Parathyroid adenoma (tissue), 2 donors: ENCODE measurements at regions not wholly inside any gene's neighbourhood (a gene's known extent, or its start where the extent isn't known, plus 50 kb on each side); places are given as distances from the start of the nearest gene placed in this dataset.
"Not testable (repeated sequence)": the region's sequence is repeated elsewhere in the genome, so short reads cannot be mapped to it uniquely, and the experiment has no call there.

Source experiments
- H2AFZ ChIP-seq: fragments of 300-600 bp; sonication (generic); one replicate; pipeline ENCODE4 v1.7.0; 2017; ENCODE audit warnings: antibody characterized with exemption, mild to moderate bottlenecking
- H3K27ac ChIP-seq: fragments of 300-600 bp; sonication (generic); one replicate; pipeline ENCODE4 v1.7.0; 2017
- H3K27me3 ChIP-seq: fragments of 300-600 bp; sonication (generic); one replicate; pipeline ENCODE4 v1.7.0; 2017; ENCODE audit warnings: low read length; ENCODE audit not compliant: control insufficient read depth, insufficient read depth
- H3K36me3 ChIP-seq: fragments of 300-600 bp; sonication (generic); one replicate; pipeline ENCODE4 v1.7.0; 2017; ENCODE audit warnings: low read length; ENCODE audit not compliant: control insufficient read depth, insufficient read depth
- H3K4me1 ChIP-seq: fragments of 300-600 bp; sonication (generic); one replicate; pipeline ENCODE4 v1.7.0; 2017; ENCODE audit warnings: control low read depth
- H3K4me2 ChIP-seq: fragments of 300-600 bp; sonication (generic); one replicate; pipeline ENCODE4 v1.7.0; 2017; ENCODE audit warnings: low read length
- H3K4me3 ChIP-seq: fragments of 300-600 bp; sonication (generic); one replicate; pipeline ENCODE4 v1.7.0; 2017; ENCODE audit warnings: low read depth, low read length
- H3K79me2 ChIP-seq: fragments of 300-600 bp; sonication (generic); one replicate; pipeline ENCODE4 v1.7.0; 2017; ENCODE audit warnings: control low read depth
- H3K9ac ChIP-seq: fragments of 300-600 bp; sonication (generic); one replicate; pipeline ENCODE4 v1.7.0; 2017; ENCODE audit warnings: mild to moderate bottlenecking
- H3K9me3 ChIP-seq: fragments of 300-600 bp; sonication (generic); one replicate; pipeline ENCODE4 v1.7.0; 2017; ENCODE audit warnings: low read length; ENCODE audit not compliant: control insufficient read depth
- TF ChIP-seq, protein P1 (sequence below): fragments of 300-600 bp; sonication (generic); IDR thresholded peaks from one replicate; pipeline ENCODE4 v1.7.0; 2017; ENCODE audit warnings: antibody characterized with exemption, mild to moderate bottlenecking
- donor health status: primary hyperparathyroidism.

DNA sequence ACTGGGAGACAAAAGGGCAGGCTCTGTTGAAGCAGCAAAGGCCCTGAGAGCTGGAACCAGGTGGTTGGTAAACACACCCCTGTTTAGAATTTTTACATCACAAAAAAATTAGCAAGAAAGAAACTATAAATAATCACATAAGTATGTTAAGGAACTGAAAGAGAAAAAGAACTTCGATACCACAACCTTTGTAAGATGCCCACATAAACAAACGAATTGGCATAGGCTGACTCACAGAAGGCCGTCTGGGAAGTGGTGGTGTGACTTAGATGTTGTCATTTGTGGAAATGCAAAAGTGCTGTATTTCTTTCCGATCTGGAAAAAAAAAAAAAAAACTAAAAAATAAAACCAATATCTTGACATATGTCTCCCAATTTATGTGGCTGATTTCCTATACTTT is 235.1 kb downstream of the USP46 start:
- Histone ChIP-seq H2AFZ (no peak overlapping the region), H3K4me3 (no peak overlapping the region), H3K4me2 (no peak overlapping the region), H3K27ac (no peak overlapping the region), H3K9ac (no peak overlapping the region), H3K4me1 (no peaks in the 10 kb centered on the region), H3K27me3 (no peaks in the 10 kb centered on the region), H3K79me2 (no peaks in the 10 kb centered on the region), H3K36me3 (no peaks in the 10 kb centered on the region), H3K9me3 (no peaks in the 10 kb centered on the region)
- TF ChIP-seq, protein P1, sequence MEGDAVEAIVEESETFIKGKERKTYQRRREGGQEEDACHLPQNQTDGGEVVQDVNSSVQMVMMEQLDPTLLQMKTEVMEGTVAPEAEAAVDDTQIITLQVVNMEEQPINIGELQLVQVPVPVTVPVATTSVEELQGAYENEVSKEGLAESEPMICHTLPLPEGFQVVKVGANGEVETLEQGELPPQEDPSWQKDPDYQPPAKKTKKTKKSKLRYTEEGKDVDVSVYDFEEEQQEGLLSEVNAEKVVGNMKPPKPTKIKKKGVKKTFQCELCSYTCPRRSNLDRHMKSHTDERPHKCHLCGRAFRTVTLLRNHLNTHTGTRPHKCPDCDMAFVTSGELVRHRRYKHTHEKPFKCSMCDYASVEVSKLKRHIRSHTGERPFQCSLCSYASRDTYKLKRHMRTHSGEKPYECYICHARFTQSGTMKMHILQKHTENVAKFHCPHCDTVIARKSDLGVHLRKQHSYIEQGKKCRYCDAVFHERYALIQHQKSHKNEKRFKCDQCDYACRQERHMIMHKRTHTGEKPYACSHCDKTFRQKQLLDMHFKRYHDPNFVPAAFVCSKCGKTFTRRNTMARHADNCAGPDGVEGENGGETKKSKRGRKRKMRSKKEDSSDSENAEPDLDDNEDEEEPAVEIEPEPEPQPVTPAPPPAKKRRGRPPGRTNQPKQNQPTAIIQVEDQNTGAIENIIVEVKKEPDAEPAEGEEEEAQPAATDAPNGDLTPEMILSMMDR, result no peak

DNA sequence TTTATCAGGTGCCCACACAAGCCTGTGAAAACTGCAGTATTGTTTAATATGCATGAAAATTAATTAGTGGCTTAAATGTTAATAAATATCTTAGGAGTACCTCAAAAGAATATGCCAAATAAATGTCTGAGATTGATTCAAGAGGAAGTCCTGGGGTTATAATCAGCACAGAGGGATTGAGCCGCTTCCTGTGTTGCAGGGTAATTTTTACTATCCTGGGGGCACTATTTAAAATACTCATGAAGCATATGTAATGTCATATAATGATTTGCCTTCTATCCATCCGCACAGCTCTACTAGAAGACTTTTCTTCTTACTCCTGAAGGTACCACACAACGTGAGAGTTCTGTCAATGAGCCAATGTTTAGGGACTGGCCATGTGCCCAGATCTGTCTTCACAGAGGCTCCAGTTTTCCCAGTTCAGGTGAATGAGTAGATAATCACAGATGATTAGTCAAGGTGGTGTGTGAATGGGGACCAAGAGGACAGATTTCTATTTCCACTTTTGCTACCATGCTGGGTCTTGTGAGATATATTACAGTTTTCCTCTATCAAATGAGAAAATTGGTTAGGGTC is 233.3 kb downstream of the USP46 start:
- Histone ChIP-seq H3K27me3 (no peaks in the 10 kb centered on the region), H3K4me3 (no peak overlapping the region), H3K9ac (no peak overlapping the region), H3K79me2 (no peaks in the 10 kb centered on the region), H2AFZ (no peak overlapping the region), H3K9me3 (no peaks in the 10 kb centered on the region), H3K27ac (no peak overlapping the region), H3K4me1 (no peaks in the 10 kb centered on the region), H3K4me2 (no peak overlapping the region), H3K36me3 (no peaks in the 10 kb centered on the region)
- TF ChIP-seq, protein P1, result no peak

DNA sequence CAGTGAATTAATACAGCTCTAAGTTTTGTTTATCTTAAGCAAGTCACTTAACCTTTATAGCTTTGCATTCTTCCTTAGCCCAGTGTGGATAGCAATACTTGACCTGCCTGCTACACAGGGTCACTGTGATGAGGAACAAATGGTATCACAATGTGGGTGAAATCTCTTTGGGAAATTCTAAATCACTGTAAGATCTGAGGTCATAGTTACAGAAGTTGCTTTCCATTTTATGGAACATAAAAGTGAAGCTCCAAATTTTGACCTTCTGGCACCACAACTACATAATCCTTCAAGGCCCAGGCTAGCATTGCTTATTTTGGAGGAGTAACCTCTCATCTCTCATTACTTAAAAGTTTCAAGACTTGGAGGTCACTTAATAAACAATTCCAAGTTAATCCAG is 227.7 kb downstream of the USP46 start:
- TF ChIP-seq, protein P1, result no peak

DNA sequence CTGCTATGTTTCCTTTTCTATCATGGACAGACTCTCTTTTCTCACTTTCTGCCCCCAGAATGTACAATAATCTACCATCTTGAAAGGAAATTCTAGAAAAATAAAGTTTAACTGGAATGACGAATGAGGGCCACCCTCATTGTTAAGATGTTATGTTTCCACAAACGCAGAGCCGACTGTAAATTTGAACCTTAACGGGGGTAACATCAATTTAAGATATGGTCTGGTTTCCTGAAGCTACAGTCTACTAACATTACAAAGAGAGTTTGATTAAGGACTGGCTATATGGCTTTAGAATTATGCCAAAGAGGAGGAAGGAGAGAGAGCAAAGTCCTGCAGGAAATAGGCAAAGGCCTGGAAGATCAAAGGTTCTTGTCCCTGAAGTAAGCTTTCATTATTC is 227.2 kb downstream of the USP46 start:
- Histone ChIP-seq H3K79me2 (no peaks in the 10 kb centered on the region), H3K4me2 (no peak overlapping the region), H2AFZ (no peak overlapping the region), H3K36me3 (no peaks in the 10 kb centered on the region), H3K27ac (no peak overlapping the region), H3K9me3 (no peaks in the 10 kb centered on the region), H3K9ac (no peak overlapping the region), H3K27me3 (no peaks in the 10 kb centered on the region), H3K4me1 (no peaks in the 10 kb centered on the region), H3K4me3 (no peak overlapping the region)
- TF ChIP-seq, protein P1, result no peak

More for the DNA sequence above, 227.7 kb downstream of the USP46 start:
- no peaks in the 10 kb centered on the region for H3K79me2 ChIP-seq
- H3K36me3 ChIP-seq, result no peaks in the 10 kb centered on the region
- H3K9ac ChIP-seq, result no peak overlapping the region
- H3K27ac ChIP-seq, result no peak overlapping the region
- H3K4me3 ChIP-seq, result no peak overlapping the region
- no peaks in the 10 kb centered on the region for H3K4me1 ChIP-seq
- no peak overlapping the region for H3K4me2 ChIP-seq
- no peaks in the 10 kb centered on the region for H3K27me3 ChIP-seq
- H3K9me3 ChIP-seq, result no peaks in the 10 kb centered on the region
- no peak overlapping the region for H2AFZ ChIP-seq

DNA sequence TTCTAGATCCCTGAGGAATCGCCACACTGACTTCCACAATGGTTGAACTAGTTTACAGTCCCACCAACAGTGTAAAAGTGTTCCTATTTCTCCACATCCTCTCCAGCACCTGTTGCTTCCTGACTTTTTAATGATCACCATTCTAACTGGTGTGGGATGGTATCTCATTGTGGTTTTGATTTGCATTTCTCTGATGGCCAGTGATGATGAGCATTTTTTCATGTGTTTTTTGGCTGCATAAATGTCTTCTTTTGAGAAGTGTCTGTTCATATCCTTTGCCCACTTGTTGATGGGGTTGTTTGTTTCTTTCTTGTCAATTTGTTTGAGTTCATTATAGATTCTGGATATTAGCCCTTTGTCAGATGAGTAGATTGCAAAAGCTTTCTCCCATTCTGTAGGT is 216.6 kb downstream of the USP46 start:
- not testable (repeated sequence) for H3K9ac ChIP-seq, H3K4me1 ChIP-seq, H2AFZ ChIP-seq

More for the DNA sequence above, 216.6 kb downstream of the USP46 start:
- H3K9me3 ChIP-seq, H3K27ac ChIP-seq, H3K79me2 ChIP-seq, H3K27me3 ChIP-seq, H3K36me3 ChIP-seq, H3K4me3 ChIP-seq, H3K4me2 ChIP-seq: not testable (repeated sequence)
